SKM-1 treated with dmso at 0.1 percent for 144 hours (cell line): ENCODE measurements at regions not wholly inside any gene's neighbourhood (a gene's known extent, or its start where the extent isn't known, plus 50 kb on each side); places are given as distances from the start of the nearest gene placed in this dataset.

ENCODE experiments used
- DNase-seq: peaks from one replicate; lab custom pipeline; 2025; ENCODE audit not compliant: unreplicated experiment; lab: John Stamatoyannopoulos, UW

- DNase-seq = no peak
These were observed 238.1 kb upstream of the MARCKS start for GRCh38 chr6:113619077-113619476.

GRCh38 chr6:113620386-113620785 is 236.8 kb upstream of the MARCKS start:
- no peak for DNase-seq

- DNase-seq = no peak
These were observed 234.9 kb upstream of the MARCKS start for GRCh38 chr6:113622254-113622653.

- no peak for DNase-seq
These were observed 234.0 kb upstream of the MARCKS start for GRCh38 chr6:113623129-113623528.

GRCh38 chr6:113625850-113626249 is 231.3 kb upstream of the MARCKS start:
- DNase-seq = no peak

GRCh38 chr6:113626475-113626874 is 230.7 kb upstream of the MARCKS start:
- no peak for DNase-seq

- DNase-seq = no peak
These were observed 229.7 kb upstream of the MARCKS start for GRCh38 chr6:113627480-113627879.

GRCh38 chr6:113629256-113629655 is 227.9 kb upstream of the MARCKS start:
- DNase-seq = no peak

- no peak for DNase-seq
These were observed 227.0 kb upstream of the MARCKS start for GRCh38 chr6:113629975-113630737.

- DNase-seq = peak; percentile 51
These were observed 226.2 kb upstream of the MARCKS start for GRCh38 chr6:113630738-113631535.

- no peak for DNase-seq
These were observed 225.5 kb upstream of the MARCKS start for GRCh38 chr6:113631666-113632065.

- DNase-seq = no peak
These were observed 224.8 kb upstream of the MARCKS start for GRCh38 chr6:113632220-113632864.

GRCh38 chr6:113633638-113634037 is 223.5 kb upstream of the MARCKS start:
- DNase-seq = no peak

GRCh38 chr6:113634352-113635163 is 222.6 kb upstream of the MARCKS start:
- peak; percentile 76 for DNase-seq

GRCh38 chr6:113635222-113635986 is 221.7 kb upstream of the MARCKS start:
- DNase-seq = no peak

- DNase-seq = no peak
These were observed 220.8 kb upstream of the MARCKS start for GRCh38 chr6:113636357-113636824.

GRCh38 chr6:113640051-113640450 is 217.1 kb upstream of the MARCKS start:
- no peak for DNase-seq

GRCh38 chr6:113642001-113642713 is 215.0 kb upstream of the MARCKS start:
- no peak for DNase-seq

- no peak for DNase-seq
These were observed 214.3 kb upstream of the MARCKS start for GRCh38 chr6:113642714-113643406.
